HCT116 (cell line): ENCODE measurements at regions not wholly inside any gene's neighbourhood (a gene's known extent, or its start where the extent isn't known, plus 50 kb on each side); places are given as distances from the start of the nearest gene placed in this dataset.

Source experiments
- ATAC-seq: fragments of 200-7000 bp; cut with Tn5 transposase; 2 replicates; pipeline ENCODE4 v1.9.1; 2020; ENCODE audit warnings: mild to moderate bottlenecking, moderate library complexity
- BruUV-seq: library from RNA; stranded (reverse); fragments of 400-500 nt; replicated peaks from 2 replicates; lab custom pipeline; 2021; lab: Mats Ljungman, UMichigan
- CTCF ChIA-PET: fragments of 300-600 bp; sonication (Branson Sonifier 250); formaldehyde crosslinking; loops from one replicate; lab custom pipeline; 2021; ENCODE audit warnings: antibody characterized with exemption; lab: Charles Lee
- POLR2A ChIA-PET: fragments of 300-600, 350-600 bp; sonication (Branson Sonifier 250); formaldehyde crosslinking; loops from one replicate; lab custom pipeline; 2021; ENCODE audit warnings: antibody characterized with exemption; lab: Charles Lee
- RAD21 ChIA-PET, 2 experiments: fragments of 300-600 bp; sonication (Branson Sonifier 250); formaldehyde crosslinking; loops; one replicate each; lab custom pipeline; 2023; ENCODE audit warnings: low total read pairs in 2 of 2; ENCODE audit not compliant: uncharacterized antibody in 2 of 2, unreplicated experiment in 2 of 2, low non-redundant PET in 1 of 2; lab: Charles Lee
- DNase-seq: peaks from one replicate; pipeline ENCODE4 v3.0.0-alpha.2; 2010; ENCODE audit warnings: low read depth, low spot score
- H2AFZ ChIP-seq: fragments of 200-600 bp; shearing (Covaris generic), sonication (generic); 2 replicates; pipeline ENCODE4 v1.6.1; 2017; ENCODE audit warnings: low read depth, mixed run types, mixed read lengths, antibody characterized with exemption, low read length; ENCODE audit not compliant: poor library complexity, severe bottlenecking
- H3K27ac ChIP-seq: 2 replicates; pipeline ENCODE4 v1.5.1; 2012; ENCODE audit warnings: low read depth, low read length
- H3K27me3 ChIP-seq: fragments of 200-600 bp; sonication (generic); 2 replicates; pipeline ENCODE4 v1.6.1; 2016; ENCODE audit warnings: mixed run types, low read length, mixed read lengths; ENCODE audit not compliant: insufficient read depth
- H3K36me3 ChIP-seq, 2 experiments: fragments of 200-500 bp in 1 of 2; fragments of 200-600 bp in 1 of 2; sonication (Bioruptor generic) in 1 of 2; sonication (generic) in 1 of 2; 2 replicates each; pipeline versions ENCODE4 v1.5.1 to v1.6.1; 2014 to 2016; ENCODE audit warnings: low read length in 2 of 2, inconsistent platforms in 1 of 2, mixed read lengths in 1 of 2, mixed run types in 1 of 2; ENCODE audit not compliant: insufficient read depth in 2 of 2, control insufficient read depth in 1 of 2
- H3K4me1 ChIP-seq, 2 experiments: fragments of 200-600 bp in 1 of 2; sonication (generic) in 1 of 2; 2 replicates each; pipeline versions ENCODE4 v1.5.1 to v1.6.1; 2012 to 2017; ENCODE audit warnings: low read length in 2 of 2, inconsistent platforms in 1 of 2, mild to moderate bottlenecking in 1 of 2, mixed read lengths in 1 of 2, mixed run types in 1 of 2, moderate library complexity in 1 of 2; ENCODE audit not compliant: insufficient read depth in 2 of 2, control insufficient read depth in 1 of 2
- H3K4me2 ChIP-seq: fragments of 200-600 bp; sonication (generic); 2 replicates; pipeline ENCODE4 v1.6.1; 2017; ENCODE audit warnings: mixed run types, low read length, mixed read lengths
- H3K4me3 ChIP-seq, 2 experiments: fragments of 200-600 bp in 1 of 2; sonication (generic) in 1 of 2; replicated peaks in 1 of 2; 2 replicates each; pipeline ENCODE4 v1.5.1; 2011 to 2016; ENCODE audit warnings: low read length in 2 of 2, control low read depth in 1 of 2, low read depth in 1 of 2, mild to moderate bottlenecking in 1 of 2, mixed read lengths in 1 of 2, mixed run types in 1 of 2
- H3K79me2 ChIP-seq: fragments of 200-600 bp; sonication (generic); 2 replicates; pipeline ENCODE4 v1.6.1; 2017; ENCODE audit warnings: mild to moderate bottlenecking, mixed run types, low read length, moderate library complexity, mixed read lengths; ENCODE audit not compliant: insufficient read depth
- H3K9ac ChIP-seq: fragments of 200-600 bp; sonication (generic); 2 replicates; pipeline ENCODE4 v1.6.1; 2016; ENCODE audit warnings: low read length, mixed read lengths
- H3K9me2 ChIP-seq: fragments of 200-600 bp; sonication (generic), shearing (Covaris generic); 2 replicates; pipeline ENCODE4 v1.6.1; 2017; ENCODE audit warnings: mixed run types, mild to moderate bottlenecking, moderate library complexity; ENCODE audit not compliant: insufficient read depth
- H3K9me3 ChIP-seq, 2 experiments: fragments of 200-500 bp in 1 of 2; fragments of 200-600 bp in 1 of 2; sonication (Bioruptor generic) in 1 of 2; sonication (generic) in 1 of 2; 2 replicates each; pipeline ENCODE4 v1.6.1; 2014 to 2017; ENCODE audit warnings: low read length in 2 of 2, mixed read lengths in 2 of 2, inconsistent platforms in 1 of 2, low read depth in 1 of 2, mild to moderate bottlenecking in 1 of 2, mixed run types in 1 of 2, moderate library complexity in 1 of 2; ENCODE audit not compliant: control insufficient read depth in 1 of 2, insufficient read depth in 1 of 2
- H4K20me1 ChIP-seq: fragments of 200-600 bp; sonication (generic), shearing (Covaris generic); 2 replicates; pipeline ENCODE4 v1.6.1; 2017; ENCODE audit warnings: mixed run types, mild to moderate bottlenecking, moderate library complexity; ENCODE audit not compliant: insufficient read depth
- ATF3 ChIP-seq: IDR thresholded peaks from 2 replicates; pipeline ENCODE4 v1.6.1; 2012
- CTCF ChIP-seq, 3 experiments: fragments of 200-600 bp in 1 of 3; sonication (generic) in 1 of 3; IDR thresholded peaks in 2 of 3; conservative IDR thresholded peaks in 1 of 3; 2 replicates each; pipeline ENCODE4 v1.5.1; 2012 to 2017; ENCODE audit warnings: low read depth in 2 of 3, low read length in 2 of 3, antibody characterized with exemption in 1 of 3, borderline replicate concordance in 1 of 3, control low read depth in 1 of 3, mild to moderate bottlenecking in 1 of 3, mixed read lengths in 1 of 3, mixed run types in 1 of 3, moderate library complexity in 1 of 3; ENCODE audit not compliant: insufficient read depth in 1 of 3
- ELF1 ChIP-seq: IDR thresholded peaks from 2 replicates; pipeline ENCODE4 v1.6.1; 2012; ENCODE audit warnings: low read depth, borderline replicate concordance
- EZH2 ChIP-seq: fragments of 200-600 bp; sonication (generic); IDR thresholded peaks from 2 replicates; pipeline ENCODE4 v1.6.1; 2017; ENCODE audit warnings: antibody characterized with exemption, mixed run types
- EZH2phosphoT487 ChIP-seq: fragments of 200-600 bp; IDR thresholded peaks from 2 replicates; pipeline ENCODE4 v1.6.1; 2018; ENCODE audit warnings: antibody characterized with exemption, borderline replicate concordance
- JUND ChIP-seq: IDR thresholded peaks from 2 replicates; pipeline ENCODE4 v1.6.1; 2012
- POLR2A ChIP-seq: IDR thresholded peaks from 2 replicates; pipeline ENCODE4 v1.7.0; 2011; ENCODE audit warnings: borderline replicate concordance; ENCODE audit not compliant: insufficient read depth, insufficient read length; ENCODE audit errors: extremely low read depth
- POLR2AphosphoS5 ChIP-seq: IDR thresholded peaks from 2 replicates; pipeline ENCODE4 v1.6.1; 2011; ENCODE audit warnings: mild to moderate bottlenecking, low read depth, low read length, moderate library complexity
- RAD21 ChIP-seq: IDR thresholded peaks from 2 replicates; pipeline ENCODE4 v1.6.1; 2012; ENCODE audit warnings: low read depth, mild to moderate bottlenecking
- REST ChIP-seq: IDR thresholded peaks from 2 replicates; pipeline ENCODE4 v1.6.1; 2012; ENCODE audit warnings: low read depth
- SIN3A ChIP-seq: IDR thresholded peaks from 2 replicates; pipeline ENCODE4 v1.6.1; 2012; ENCODE audit warnings: low read depth
- SRF ChIP-seq: IDR thresholded peaks from 2 replicates; pipeline ENCODE4 v1.6.1; 2012; ENCODE audit warnings: low read depth
- ZBTB33 ChIP-seq: IDR thresholded peaks from 2 replicates; pipeline ENCODE4 v1.6.1; 2011; ENCODE audit warnings: mild to moderate bottlenecking, low read length, moderate library complexity; ENCODE audit not compliant: insufficient replicate concordance; ENCODE audit errors: extremely low read depth
- ZNF274 ChIP-seq: fragments of 200-500 bp; sonication (Bioruptor generic); IDR thresholded peaks from 2 replicates; pipeline ENCODE4 v1.6.1; 2014; ENCODE audit warnings: mild to moderate bottlenecking, low read depth, low read length, inconsistent platforms
- intact Hi-C: fragments of 100-400 bp; cut with micrococcal nuclease; formaldehyde crosslinking; loops from 2 replicates; pipeline ENCODE4 v1.10.0; 2022

GRCh38 chr21:15300131-15300530, 235.3 kb upstream of the NRIP1 start:
- H4K20me1 ChIP-seq = no peaks in the 10 kb centered on the region
- no peaks in the 10 kb centered on the region for H3K36me3 ChIP-seq
- no peak overlapping the region for H3K9ac ChIP-seq
- BruUV-seq = no TSS peak
- H3K4me1 ChIP-seq = no peaks in the 10 kb centered on the region
- H3K9me2 ChIP-seq = no peaks in the 10 kb centered on the region
- H2AFZ ChIP-seq = no peak overlapping the region
- RAD21 ChIA-PET = no interaction called here
- no peaks in the 10 kb centered on the region for H3K79me2 ChIP-seq
- H3K4me2 ChIP-seq = no peak overlapping the region
- no peak overlapping the region for H3K4me3 ChIP-seq
- peaks cover 0 to 3% of the 10 kb centered on the region in 2 experiments; a peak in 2 of 4 replicates for H3K9me3 ChIP-seq
- CTCF ChIA-PET = no interaction called here
- H3K27me3 ChIP-seq = no peaks in the 10 kb centered on the region
- intact Hi-C loops = no loop called here
- DNase-seq = no peak
- H3K27ac ChIP-seq = no peak overlapping the region
- POLR2A ChIA-PET = no interaction called here
- no peak for ATAC-seq
- TF ChIP-seq ATF3 = no peak
- TF ChIP-seq SRF = no peak
- no peak for TF ChIP-seq CTCF (IDR thresholded peaks at IDR 0.05 in 2 of 3, conservative IDR thresholded peaks at IDR 0.05 in 1 of 3; ENCODE audit: borderline replicate concordance in 1 of 3, insufficient read depth in 1 of 3, low read depth in 2 of 3, low read length in 2 of 3)
- no peak for TF ChIP-seq REST
- no peak for TF ChIP-seq ZBTB33
- TF ChIP-seq ELF1 = no peak
- TF ChIP-seq POLR2A = no peak
- TF ChIP-seq JUND = no peak
- TF ChIP-seq RAD21 = no peak
- TF ChIP-seq ZNF274 = no peak
- no peak for TF ChIP-seq EZH2
- TF ChIP-seq POLR2AphosphoS5 = no peak
- no peak for TF ChIP-seq EZH2phosphoT487
- TF ChIP-seq SIN3A = no peak
